HEK293T (cell line): ENCODE measurements at regions not wholly inside any gene's neighbourhood (a gene's known extent, or its start where the extent isn't known, plus 50 kb on each side); places are given as distances from the start of the nearest gene placed in this dataset.

ENCODE experiments used
- ARNT ChIP-seq: fragments of 450-650 bp; IDR thresholded peaks from 2 replicates; pipeline ENCODE4 v1.6.1; 2017; ENCODE audit warnings: mild to moderate bottlenecking
- BHLHE40 ChIP-seq: fragments of 450-650 bp; IDR thresholded peaks from 2 replicates; pipeline ENCODE4 v1.6.1; 2016; ENCODE audit warnings: mild to moderate bottlenecking, moderate library complexity, borderline replicate concordance
- ELF4 ChIP-seq: fragments of 450-650 bp; IDR thresholded peaks from 2 replicates; pipeline ENCODE4 v1.6.1; 2017; ENCODE audit warnings: antibody characterized with exemption
- FOXA1 ChIP-seq: fragments of 450-650 bp; IDR thresholded peaks from 2 replicates; pipeline ENCODE4 v1.6.1; 2016; ENCODE audit warnings: mild to moderate bottlenecking
- FOXK2 ChIP-seq: fragments of 450-650 bp; IDR thresholded peaks from 2 replicates; pipeline ENCODE4 v1.6.1; 2016; ENCODE audit warnings: mild to moderate bottlenecking
- FOXM1 ChIP-seq: fragments of 450-650 bp; IDR thresholded peaks from 2 replicates; pipeline ENCODE4 v1.6.1; 2017; ENCODE audit warnings: mild to moderate bottlenecking, borderline replicate concordance
- HDGF ChIP-seq: fragments of 450-650 bp; IDR thresholded peaks from 2 replicates; pipeline ENCODE4 v1.6.1; 2017; ENCODE audit warnings: antibody characterized with exemption, borderline replicate concordance
- SP1 ChIP-seq: fragments of 450-650 bp; IDR thresholded peaks from 2 replicates; pipeline ENCODE4 v1.6.1; 2017
- SUZ12 ChIP-seq: fragments of 450-650 bp; IDR thresholded peaks from 2 replicates; pipeline ENCODE4 v1.6.1; 2016; ENCODE audit warnings: mild to moderate bottlenecking
- TARDBP ChIP-seq: fragments of 450-650 bp; IDR thresholded peaks from 2 replicates; pipeline ENCODE4 v1.6.1; 2016
- TF ChIP-seq, protein P1 (sequence below): fragments of 450-650 bp; IDR thresholded peaks from 2 replicates; pipeline ENCODE4 v1.6.1; 2016

- TF ChIP-seq TARDBP (no peak), FOXM1 (no peak), BHLHE40 (no peak), HDGF (no peak), SP1 (no peak), ARNT (no peak), FOXA1 (no peak), FOXK2 (no peak), ELF4 (no peak), SUZ12 (no peak)
- TF ChIP-seq, protein P1, sequence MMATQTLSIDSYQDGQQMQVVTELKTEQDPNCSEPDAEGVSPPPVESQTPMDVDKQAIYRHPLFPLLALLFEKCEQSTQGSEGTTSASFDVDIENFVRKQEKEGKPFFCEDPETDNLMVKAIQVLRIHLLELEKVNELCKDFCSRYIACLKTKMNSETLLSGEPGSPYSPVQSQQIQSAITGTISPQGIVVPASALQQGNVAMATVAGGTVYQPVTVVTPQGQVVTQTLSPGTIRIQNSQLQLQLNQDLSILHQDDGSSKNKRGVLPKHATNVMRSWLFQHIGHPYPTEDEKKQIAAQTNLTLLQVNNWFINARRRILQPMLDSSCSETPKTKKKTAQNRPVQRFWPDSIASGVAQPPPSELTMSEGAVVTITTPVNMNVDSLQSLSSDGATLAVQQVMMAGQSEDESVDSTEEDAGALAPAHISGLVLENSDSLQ, result no peak
Observed at GRCh38 chr14:58762629-58763028, 124.9 kb downstream of the DACT1 start.
